Sigmoid colon (tissue), 6 donors: ENCODE measurements at regions not wholly inside any gene's neighbourhood (a gene's known extent, or its start where the extent isn't known, plus 50 kb on each side); places are given as distances from the start of the nearest gene placed in this dataset.
"Not testable (repeated sequence)": the region's sequence is repeated elsewhere in the genome, so short reads cannot be mapped to it uniquely, and the experiment has no call there.

Source experiments
- DNase-seq: peaks from one replicate; pipeline ENCODE4 v3.0.0-alpha.2; 2019
- H3K27ac ChIP-seq, 4 donors: fragments of 200-600 bp; sonication (generic); one replicate each; pipeline ENCODE4 v1.5.1; 2016 to 2019; ENCODE audit warnings: mild to moderate bottlenecking in 1 of 4
- H3K27me3 ChIP-seq, 3 donors: fragments of 200-600 bp; sonication (generic); one replicate each; pipeline ENCODE4 v1.5.1; 2019; ENCODE audit warnings: mild to moderate bottlenecking in 1 of 3
- H3K36me3 ChIP-seq, 4 donors: fragments of 200-600 bp; sonication (generic); one replicate each; pipeline ENCODE4 v1.5.1; 2016 to 2019
- H3K4me1 ChIP-seq, 4 donors: fragments of 200-600 bp; sonication (generic); one replicate each; pipeline ENCODE4 v1.5.1; 2017 to 2019
- H3K4me3 ChIP-seq, 4 donors: fragments of 200-600 bp; sonication (generic); one replicate each; pipeline ENCODE4 v1.5.1; 2017 to 2019; ENCODE audit warnings: mild to moderate bottlenecking in 2 of 4, moderate library complexity in 1 of 4
- H3K9me3 ChIP-seq, 4 donors: fragments of 200-600 bp in 3 of 4; sonication (generic) in 3 of 4; one replicate each; pipeline versions ENCODE4 v1.5.1 to v1.6.1; 2013 to 2019
- CTCF ChIP-seq, 4 experiments: fragments of 450-650 bp in 3 of 4; fragments of 200-600 bp in 1 of 4; IDR thresholded peaks; one replicate each; pipeline ENCODE4 v1.5.1; 2016 to 2019; ENCODE audit warnings: antibody characterized with exemption in 4 of 4, mild to moderate bottlenecking in 3 of 4, moderate library complexity in 2 of 4
- EP300 ChIP-seq, 4 donors: sonication (generic); formaldehyde crosslinking; IDR thresholded peaks; one replicate each; pipeline ENCODE4 v1.6.1; 2017; ENCODE audit warnings: antibody characterized with exemption in 4 of 4
- POLR2A ChIP-seq, 2 donors: fragments of 450-650 bp; IDR thresholded peaks; one replicate each; pipeline ENCODE4 v1.6.1; 2016; ENCODE audit warnings: antibody characterized with exemption in 2 of 2, mild to moderate bottlenecking in 2 of 2, moderate library complexity in 2 of 2
- POLR2AphosphoS5 ChIP-seq, 4 donors: sonication (generic); formaldehyde crosslinking; IDR thresholded peaks; one replicate each; pipeline ENCODE4 v1.6.1; 2017; ENCODE audit warnings: antibody characterized with exemption in 4 of 4
- WGBS, 2 donors: extraction: QIAGEN DNeasy Blood & Tissue Kit; methylation state at CpG; one replicate each; pipeline ENCODE4 v1.1.7; 2013; 5-methylcytosine and 5-hydroxymethylcytosine counted together
- intact Hi-C: fragments of 100-400 bp; cut with DNase I; formaldehyde crosslinking; loops from one replicate; pipeline ENCODE4 v1.15.1; 2023
- donor health status: healthy with polysubstance abuse.
- donor health status: healthy.

- no peak overlapping the region for H3K4me3 ChIP-seq
- H3K4me1 ChIP-seq, result no peaks in the 10 kb centered on the region
- TF ChIP-seq POLR2A (IDR thresholded peaks at IDR 0.05) (no peak), EP300 (IDR thresholded peaks at IDR 0.05) (no peak), CTCF (IDR thresholded peaks at IDR 0.05) (no peak), POLR2AphosphoS5 (IDR thresholded peaks at IDR 0.05) (no peak)
- H3K27ac ChIP-seq, result no peak overlapping the region
- WGBS, 2 donors, result 91 to 96% methylated on average over 2 of the region's 2 CpGs
- intact Hi-C loops, result no loop called here
- no peaks in the 10 kb centered on the region for H3K27me3 ChIP-seq
- H3K36me3 ChIP-seq, result no peaks in the 10 kb centered on the region
- no peaks in the 10 kb centered on the region for H3K9me3 ChIP-seq
- no peak for DNase-seq
Measured at GRCh38 chr6:144564202-144564601, 279.1 kb downstream of the UTRN start.

- DNase-seq, result no peak
- no peak for TF ChIP-seq CTCF (IDR thresholded peaks at IDR 0.05)
- TF ChIP-seq EP300 (IDR thresholded peaks at IDR 0.05), result no peak
- no peak for TF ChIP-seq POLR2AphosphoS5 (IDR thresholded peaks at IDR 0.05)
- no peak for TF ChIP-seq POLR2A (IDR thresholded peaks at IDR 0.05)
- 96% methylated on average over 3 of the region's 3 CpGs for WGBS, 2 donors
- Histone ChIP-seq H3K4me1 (no peaks in the 10 kb centered on the region), H3K27me3 (no peaks in the 10 kb centered on the region), H3K27ac (no peak overlapping the region), H3K4me3 (no peak overlapping the region), H3K9me3 (no peaks in the 10 kb centered on the region), H3K36me3 (no peaks in the 10 kb centered on the region)
- intact Hi-C loops, result no loop called here
Measured at GRCh38 chr6:144566868-144567615, 281.9 kb downstream of the UTRN start.

GRCh38 chr6:144568241-144568640, 283.1 kb downstream of the UTRN start:
- Histone ChIP-seq H3K4me1 (no peaks in the 10 kb centered on the region), H3K4me3 (no peak overlapping the region), H3K27ac (no peak overlapping the region), H3K36me3 (no peaks in the 10 kb centered on the region), H3K27me3 (no peaks in the 10 kb centered on the region), H3K9me3 (no peaks in the 10 kb centered on the region)
- 93 to 96% methylated on average over 8 of the region's 8 CpGs for WGBS, 2 donors
- intact Hi-C loops, result no loop called here
- no peak for DNase-seq
- TF ChIP-seq EP300 (IDR thresholded peaks at IDR 0.05) (no peak), POLR2AphosphoS5 (IDR thresholded peaks at IDR 0.05) (no peak), POLR2A (IDR thresholded peaks at IDR 0.05) (no peak), CTCF (IDR thresholded peaks at IDR 0.05) (no peak)

- H3K4me1 ChIP-seq, H3K27ac ChIP-seq, H3K27me3 ChIP-seq, H3K4me3 ChIP-seq, H3K36me3 ChIP-seq, H3K9me3 ChIP-seq, DNase-seq, intact Hi-C loops: not testable (repeated sequence)
- 97 to 100% methylated on average over 1 of the region's 1 CpG for WGBS, 2 donors
Measured at GRCh38 chr6:144572541-144572940, 287.4 kb downstream of the UTRN start.

- H3K36me3 ChIP-seq, result no peaks in the 10 kb centered on the region
- no peak for DNase-seq
- no peaks in the 10 kb centered on the region for H3K9me3 ChIP-seq
- H3K27ac ChIP-seq, result no peak overlapping the region
- intact Hi-C loops, result no loop called here
- TF ChIP-seq POLR2A (IDR thresholded peaks at IDR 0.05), result no peak
- no peak for TF ChIP-seq EP300 (IDR thresholded peaks at IDR 0.05)
- no peak for TF ChIP-seq CTCF (IDR thresholded peaks at IDR 0.05)
- no peak for TF ChIP-seq POLR2AphosphoS5 (IDR thresholded peaks at IDR 0.05)
- no peaks in the 10 kb centered on the region for H3K27me3 ChIP-seq
- WGBS, 2 donors, result 62 to 94% methylated on average over 2 of the region's 2 CpGs
- peaks cover 0 to 11% (median 0%) of the 10 kb centered on the region in 4 donors for H3K4me1 ChIP-seq
- no peak overlapping the region for H3K4me3 ChIP-seq
Measured at GRCh38 chr6:144574796-144575195, 289.7 kb downstream of the UTRN start.
